ENCODE measurements at regions not wholly inside any gene's neighbourhood (a gene's known extent, or its start where the extent isn't known, plus 50 kb on each side); places are given as distances from the start of the nearest gene placed in this dataset.
"Not testable (repeated sequence)": the region's sequence is repeated elsewhere in the genome, so short reads cannot be mapped to it uniquely, and the experiment has no call there.

- Histone ChIP-seq H3K9ac (ENCODE audit: low read length) (no peak overlapping the region), H3K4me3 (ENCODE audit: low read depth in 1 of 2, low read length in 2 of 2) (no peak overlapping the region), H3K36me3 (ENCODE audit: insufficient read depth, low read length) (no peaks in the 10 kb centered on the region), H3K9me3 (ENCODE audit: low read length) (no peaks in the 10 kb centered on the region), H3K27ac (ENCODE audit: low read depth, low read length) (no peak overlapping the region), H3K4me1 (ENCODE audit: insufficient read depth, low read length) (no peaks in the 10 kb centered on the region), H3K27me3 (ENCODE audit: control insufficient read depth in 1 of 2, insufficient read depth in 2 of 2, low read length in 2 of 2) (no peaks in the 10 kb centered on the region)
Observed at GRCh38 chr18:45336448-45336847, 278.8 kb upstream of the SLC14A2 start.

GRCh38 chr18:45337477-45337876 is 277.8 kb upstream of the SLC14A2 start:
- no peaks in the 10 kb centered on the region for H3K9me3 ChIP-seq (ENCODE audit: low read length)
- H3K9ac ChIP-seq (ENCODE audit: low read length) = no peak overlapping the region
- H3K27me3 ChIP-seq (ENCODE audit: control insufficient read depth in 1 of 2, insufficient read depth in 2 of 2, low read length in 2 of 2) = no peaks in the 10 kb centered on the region
- no peak overlapping the region for H3K27ac ChIP-seq (ENCODE audit: low read depth, low read length)
- no peak overlapping the region for H3K4me3 ChIP-seq (ENCODE audit: low read depth in 1 of 2, low read length in 2 of 2)
- H3K4me1 ChIP-seq (ENCODE audit: insufficient read depth, low read length) = no peaks in the 10 kb centered on the region
- no peaks in the 10 kb centered on the region for H3K36me3 ChIP-seq (ENCODE audit: insufficient read depth, low read length)

- H3K9ac ChIP-seq (ENCODE audit: low read length) = no peak overlapping the region
- H3K4me3 ChIP-seq (ENCODE audit: low read depth in 1 of 2, low read length in 2 of 2) = no peak overlapping the region
- H3K27me3 ChIP-seq (ENCODE audit: control insufficient read depth in 1 of 2, insufficient read depth in 2 of 2, low read length in 2 of 2) = no peaks in the 10 kb centered on the region
- H3K4me1 ChIP-seq (ENCODE audit: insufficient read depth, low read length) = no peaks in the 10 kb centered on the region
- no peaks in the 10 kb centered on the region for H3K9me3 ChIP-seq (ENCODE audit: low read length)
- no peaks in the 10 kb centered on the region for H3K36me3 ChIP-seq (ENCODE audit: insufficient read depth, low read length)
- H3K27ac ChIP-seq (ENCODE audit: low read depth, low read length) = no peak overlapping the region
Observed at GRCh38 chr18:45339810-45340550, 275.3 kb upstream of the SLC14A2 start.

GRCh38 chr18:45340884-45341283 is 274.4 kb upstream of the SLC14A2 start:
- H3K4me3 ChIP-seq (ENCODE audit: low read depth in 1 of 2, low read length in 2 of 2) = no peak overlapping the region
- H3K4me1 ChIP-seq (ENCODE audit: insufficient read depth, low read length) = no peaks in the 10 kb centered on the region
- H3K36me3 ChIP-seq (ENCODE audit: insufficient read depth, low read length) = no peaks in the 10 kb centered on the region
- no peak overlapping the region for H3K27ac ChIP-seq (ENCODE audit: low read depth, low read length)
- no peaks in the 10 kb centered on the region for H3K9me3 ChIP-seq (ENCODE audit: low read length)
- no peak overlapping the region for H3K9ac ChIP-seq (ENCODE audit: low read length)
- no peaks in the 10 kb centered on the region for H3K27me3 ChIP-seq (ENCODE audit: control insufficient read depth in 1 of 2, insufficient read depth in 2 of 2, low read length in 2 of 2)

DNA sequence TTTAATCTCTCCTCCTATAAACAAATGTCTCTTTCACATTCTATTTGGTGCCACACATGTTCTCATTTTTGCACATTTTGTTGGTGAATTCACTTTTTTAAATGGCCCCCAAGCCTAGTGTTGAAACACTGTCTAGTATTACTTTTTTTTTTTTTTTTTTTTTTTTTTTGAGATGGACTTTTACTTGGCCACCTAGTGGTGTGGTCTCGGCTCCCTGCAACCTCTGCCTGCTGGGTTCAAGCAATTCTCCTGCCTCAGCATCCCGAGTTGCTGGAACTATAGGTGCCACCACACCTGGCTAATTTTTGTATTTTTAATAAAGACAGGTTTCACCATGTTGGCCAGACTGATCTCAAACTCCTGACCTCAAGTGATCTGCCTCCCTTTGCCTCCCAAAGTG is 273.8 kb upstream of the SLC14A2 start:
- no peak overlapping the region for H3K4me3 ChIP-seq (ENCODE audit: low read depth in 1 of 2, low read length in 2 of 2)
- no peaks in the 10 kb centered on the region for H3K27me3 ChIP-seq (ENCODE audit: control insufficient read depth in 1 of 2, insufficient read depth in 2 of 2, low read length in 2 of 2)
- no peak overlapping the region for H3K27ac ChIP-seq (ENCODE audit: low read depth, low read length)
- H3K4me1 ChIP-seq (ENCODE audit: insufficient read depth, low read length) = no peaks in the 10 kb centered on the region
- H3K9me3 ChIP-seq (ENCODE audit: low read length) = no peaks in the 10 kb centered on the region
- no peaks in the 10 kb centered on the region for H3K36me3 ChIP-seq (ENCODE audit: insufficient read depth, low read length)
- H3K9ac ChIP-seq (ENCODE audit: low read length) = no peak overlapping the region

DNA sequence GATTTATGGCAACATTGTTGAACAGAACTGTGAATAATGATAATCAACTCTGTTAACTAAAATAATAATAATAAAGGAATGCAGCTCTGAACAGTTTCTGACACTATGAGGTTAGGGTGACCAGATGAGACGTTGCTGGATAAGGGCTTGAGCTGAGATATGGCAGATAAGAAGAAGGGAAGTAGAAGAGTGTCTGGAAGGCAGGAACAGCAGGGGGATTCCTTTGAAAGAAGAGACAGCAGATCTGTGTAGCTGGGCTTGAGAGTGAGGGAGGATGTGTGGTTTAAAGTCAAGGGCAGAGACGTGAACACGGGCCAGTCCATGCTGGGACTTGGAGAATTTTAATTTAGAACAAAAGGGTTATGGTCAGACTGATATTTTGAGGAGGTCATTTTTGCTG is 273.1 kb upstream of the SLC14A2 start:
- Histone ChIP-seq H3K4me1 (ENCODE audit: insufficient read depth, low read length) (no peaks in the 10 kb centered on the region), H3K9me3 (ENCODE audit: low read length) (no peaks in the 10 kb centered on the region), H3K9ac (ENCODE audit: low read length) (no peak overlapping the region), H3K4me3 (ENCODE audit: low read depth in 1 of 2, low read length in 2 of 2) (no peak overlapping the region), H3K27me3 (ENCODE audit: control insufficient read depth in 1 of 2, insufficient read depth in 2 of 2, low read length in 2 of 2) (no peaks in the 10 kb centered on the region), H3K36me3 (ENCODE audit: insufficient read depth, low read length) (no peaks in the 10 kb centered on the region), H3K27ac (ENCODE audit: low read depth, low read length) (no peak overlapping the region)

- Histone ChIP-seq H3K27ac (ENCODE audit: low read depth, low read length) (no peak overlapping the region), H3K9me3 (ENCODE audit: low read length) (no peaks in the 10 kb centered on the region), H3K27me3 (ENCODE audit: control insufficient read depth in 1 of 2, insufficient read depth in 2 of 2, low read length in 2 of 2) (no peaks in the 10 kb centered on the region), H3K4me3 (ENCODE audit: low read depth in 1 of 2, low read length in 2 of 2) (no peak overlapping the region), H3K36me3 (ENCODE audit: insufficient read depth, low read length) (no peaks in the 10 kb centered on the region), H3K9ac (ENCODE audit: low read length) (no peak overlapping the region), H3K4me1 (ENCODE audit: insufficient read depth, low read length) (no peaks in the 10 kb centered on the region)
Observed at GRCh38 chr18:45342653-45343052, 272.6 kb upstream of the SLC14A2 start.

- Histone ChIP-seq H3K36me3 (ENCODE audit: insufficient read depth, low read length) (no peaks in the 10 kb centered on the region), H3K27ac (ENCODE audit: low read depth, low read length) (no peak overlapping the region), H3K9ac (ENCODE audit: low read length) (no peak overlapping the region), H3K4me3 (ENCODE audit: low read depth in 1 of 2, low read length in 2 of 2) (no peak overlapping the region), H3K4me1 (ENCODE audit: insufficient read depth, low read length) (no peaks in the 10 kb centered on the region), H3K27me3 (ENCODE audit: control insufficient read depth in 1 of 2, insufficient read depth in 2 of 2, low read length in 2 of 2) (no peaks in the 10 kb centered on the region), H3K9me3 (ENCODE audit: low read length) (no peaks in the 10 kb centered on the region)
Observed at GRCh38 chr18:45343365-45343764, 271.9 kb upstream of the SLC14A2 start.

DNA sequence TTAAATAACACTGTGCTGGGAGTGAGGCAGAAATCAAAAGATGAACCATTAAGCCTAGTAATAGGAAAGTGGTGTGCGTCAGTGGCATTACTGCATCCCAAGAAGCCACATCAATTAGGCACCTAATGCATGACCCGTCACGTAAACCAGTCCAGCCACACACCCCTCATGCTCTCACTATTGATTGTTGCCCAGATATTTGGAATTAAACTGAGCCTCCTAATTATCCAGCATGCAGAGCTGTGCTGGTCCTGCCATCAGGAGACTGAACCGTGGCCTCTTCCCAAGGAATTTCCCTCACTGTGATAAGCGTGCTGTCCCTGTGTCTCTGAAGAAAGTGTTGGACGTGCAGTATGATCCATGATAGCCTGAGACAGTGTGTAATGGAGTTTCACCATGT is 270.6 kb upstream of the SLC14A2 start:
- H3K36me3 ChIP-seq (ENCODE audit: insufficient read depth, low read length); H3K9me3 ChIP-seq (ENCODE audit: low read length); H3K27me3 ChIP-seq (ENCODE audit: control insufficient read depth in 1 of 2, insufficient read depth in 2 of 2, low read length in 2 of 2); H3K4me1 ChIP-seq (ENCODE audit: insufficient read depth, low read length); H3K9ac ChIP-seq (ENCODE audit: low read length); H3K4me3 ChIP-seq (ENCODE audit: low read depth in 1 of 2, low read length in 2 of 2); H3K27ac ChIP-seq (ENCODE audit: low read depth, low read length): not testable (repeated sequence)

DNA sequence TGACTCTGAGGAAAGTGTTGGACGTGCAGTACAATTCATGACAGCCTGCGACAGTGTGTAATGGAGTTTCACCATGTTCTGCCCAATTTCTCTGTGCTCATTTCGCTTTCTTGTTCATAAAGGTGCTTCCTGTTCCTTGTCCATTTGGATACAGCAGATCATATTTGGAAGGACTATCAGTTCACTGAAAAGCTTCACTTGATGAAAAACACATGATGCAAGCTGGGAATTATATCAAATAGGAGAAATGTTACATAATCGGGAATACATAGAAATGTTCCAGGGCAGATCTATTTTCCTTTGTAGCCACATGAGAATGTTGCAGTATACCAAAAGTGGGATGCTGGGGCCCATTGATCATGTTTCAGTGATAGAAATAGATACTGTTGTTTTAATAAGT is 266.3 kb upstream of the SLC14A2 start:
- Histone ChIP-seq H3K27me3 (ENCODE audit: control insufficient read depth in 1 of 2, insufficient read depth in 2 of 2, low read length in 2 of 2) (no peaks in the 10 kb centered on the region), H3K4me1 (ENCODE audit: insufficient read depth, low read length) (no peaks in the 10 kb centered on the region), H3K4me3 (ENCODE audit: low read depth in 1 of 2, low read length in 2 of 2) (no peak overlapping the region), H3K9ac (ENCODE audit: low read length) (no peak overlapping the region), H3K36me3 (ENCODE audit: insufficient read depth, low read length) (no peaks in the 10 kb centered on the region), H3K9me3 (ENCODE audit: low read length) (no peaks in the 10 kb centered on the region), H3K27ac (ENCODE audit: low read depth, low read length) (no peak overlapping the region)

- H3K36me3 ChIP-seq (ENCODE audit: insufficient read depth, low read length) = no peaks in the 10 kb centered on the region
- H3K4me1 ChIP-seq (ENCODE audit: insufficient read depth, low read length) = no peaks in the 10 kb centered on the region
- no peak overlapping the region for H3K4me3 ChIP-seq (ENCODE audit: low read depth in 1 of 2, low read length in 2 of 2)
- no peak overlapping the region for H3K27ac ChIP-seq (ENCODE audit: low read depth, low read length)
- no peaks in the 10 kb centered on the region for H3K9me3 ChIP-seq (ENCODE audit: low read length)
- no peak overlapping the region for H3K9ac ChIP-seq (ENCODE audit: low read length)
- H3K27me3 ChIP-seq (ENCODE audit: control insufficient read depth in 1 of 2, insufficient read depth in 2 of 2, low read length in 2 of 2) = no peaks in the 10 kb centered on the region
Observed at GRCh38 chr18:45349467-45349866, 265.8 kb upstream of the SLC14A2 start.

GRCh38 chr18:45350404-45351156 is 264.7 kb upstream of the SLC14A2 start:
- Histone ChIP-seq H3K4me1 (ENCODE audit: insufficient read depth, low read length) (no peaks in the 10 kb centered on the region), H3K27me3 (ENCODE audit: control insufficient read depth in 1 of 2, insufficient read depth in 2 of 2, low read length in 2 of 2) (no peaks in the 10 kb centered on the region), H3K4me3 (ENCODE audit: low read depth in 1 of 2, low read length in 2 of 2) (no peak overlapping the region), H3K27ac (ENCODE audit: low read depth, low read length) (no peak overlapping the region), H3K9ac (ENCODE audit: low read length) (no peak overlapping the region), H3K9me3 (ENCODE audit: low read length) (no peaks in the 10 kb centered on the region), H3K36me3 (ENCODE audit: insufficient read depth, low read length) (no peaks in the 10 kb centered on the region)

All from muscle layer of colon (tissue), 2 donors.